PC-9 (cell line): ENCODE measurements at regions not wholly inside any gene's neighbourhood (a gene's known extent, or its start where the extent isn't known, plus 50 kb on each side); places are given as distances from the start of the nearest gene placed in this dataset.

Experiments used
- BruUV-seq: library from RNA; stranded (reverse); fragments of 400-500 nt; replicated peaks from 2 replicates; lab custom pipeline; 2021; lab: Mats Ljungman, UMichigan
- CTCF ChIA-PET: fragments of 300-600 bp; sonication (Branson Sonifier 250); formaldehyde crosslinking; loops from one replicate; lab custom pipeline; 2022; ENCODE audit warnings: antibody characterized with exemption; lab: Charles Lee
- POLR2A ChIA-PET: fragments of 300-600 bp; sonication (Branson Sonifier 250); formaldehyde crosslinking; loops from one replicate; lab custom pipeline; 2022; ENCODE audit warnings: antibody characterized with exemption; ENCODE audit not compliant: unreplicated experiment; lab: Charles Lee
- DNase-seq, 2 experiments: peaks; one replicate each; pipeline versions ENCODE4 v3.0.0 to v3.0.0-alpha.2; 2015 to 2022; ENCODE audit warnings: mixed read lengths in 1 of 2
- H2AFZ ChIP-seq: fragments of 200-600 bp; sonication (generic); 2 replicates; pipeline ENCODE4 v1.8.1; 2017; ENCODE audit warnings: antibody characterized with exemption
- H3F3A ChIP-seq: fragments of 200-600 bp; sonication (generic); 2 replicates; pipeline ENCODE4 v1.8.1; 2017; ENCODE audit warnings: antibody characterized with exemption, mild to moderate bottlenecking, low read depth; ENCODE audit not compliant: insufficient read depth
- H3K27ac ChIP-seq: fragments of 200-600 bp; sonication (generic); 2 replicates; pipeline ENCODE4 v1.6.1; 2016; ENCODE audit warnings: mixed run types
- H3K27me3 ChIP-seq: fragments of 200-600 bp; sonication (generic); 2 replicates; pipeline ENCODE4 v1.6.1; 2016; ENCODE audit warnings: low read depth, mixed run types; ENCODE audit not compliant: insufficient read depth
- H3K36me3 ChIP-seq: fragments of 200-600 bp; sonication (generic); 2 replicates; pipeline ENCODE4 v1.6.1; 2016; ENCODE audit warnings: low read depth, mixed run types
- H3K4me1 ChIP-seq: fragments of 200-600 bp; sonication (generic); replicated peaks from 2 replicates; pipeline ENCODE4 v1.6.1; 2016; ENCODE audit warnings: mixed run types; ENCODE audit not compliant: insufficient read depth
- H3K4me2 ChIP-seq: fragments of 200-600 bp; sonication (generic); 2 replicates; pipeline ENCODE4 v1.6.1; 2017; ENCODE audit warnings: mixed run types
- H3K4me3 ChIP-seq: fragments of 200-600 bp; sonication (generic); 2 replicates; pipeline ENCODE4 v1.6.1; 2016; ENCODE audit warnings: mixed run types
- H3K79me2 ChIP-seq: fragments of 200-600 bp; sonication (generic); 2 replicates; pipeline ENCODE4 v1.6.1; 2017; ENCODE audit warnings: low read depth, mixed run types
- H3K9me2 ChIP-seq: fragments of 200-600 bp; sonication (generic); 2 replicates; pipeline ENCODE4 v1.8.1; 2017; ENCODE audit warnings: mild to moderate bottlenecking; ENCODE audit not compliant: insufficient read depth
- H3K9me3 ChIP-seq: fragments of 200-600 bp; sonication (generic); 2 replicates; pipeline ENCODE4 v1.8.1; 2016; ENCODE audit warnings: low read depth; ENCODE audit not compliant: insufficient read depth
- H4K20me1 ChIP-seq: fragments of 200-600 bp; sonication (generic); 2 replicates; pipeline ENCODE4 v1.8.1; 2017; ENCODE audit not compliant: insufficient read depth
- EZH2 ChIP-seq: fragments of 200-600 bp; sonication (generic); IDR thresholded peaks from 2 replicates; pipeline ENCODE4 v1.8.0; 2017; ENCODE audit warnings: antibody characterized with exemption, low read depth
- intact Hi-C: fragments of 100-400 bp; cut with micrococcal nuclease; formaldehyde crosslinking; loops from one replicate; pipeline ENCODE4 v1.10.0; 2022; ENCODE audit not compliant: unreplicated experiment
- TF ChIP-seq, protein P1 (sequence below): fragments of 200-600 bp; sonication (generic); conservative IDR thresholded peaks from 2 replicates; pipeline ENCODE4 v1.6.1; 2017; ENCODE audit warnings: mixed run types, antibody characterized with exemption, mild to moderate bottlenecking, moderate library complexity

DNA sequence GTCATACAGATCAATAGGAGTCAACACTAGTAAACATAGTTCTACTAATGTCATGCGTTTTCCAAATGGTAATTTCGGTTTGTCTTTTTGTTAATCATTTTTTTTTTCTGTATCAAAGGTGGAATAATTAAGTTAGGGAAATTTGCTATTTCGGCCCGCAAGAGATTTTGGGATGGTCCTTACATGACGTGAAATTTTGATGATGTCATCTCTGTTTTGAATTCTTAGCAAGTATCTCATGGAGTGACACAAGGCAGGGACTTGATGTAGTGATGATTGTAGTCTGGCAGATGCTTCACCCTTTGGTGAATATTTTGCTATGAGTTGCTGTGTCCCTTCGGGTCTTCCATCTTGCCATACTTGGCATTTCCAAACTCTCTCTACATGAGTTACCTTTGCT is 608.0 kb downstream of the BCKDHB start:
- Histone ChIP-seq H3K4me1 (no peaks in the 10 kb centered on the region), H3K9me3 (no peaks in the 10 kb centered on the region), H3K27me3 (no peaks in the 10 kb centered on the region), H3K4me3 (no peak overlapping the region), H3K4me2 (no peak overlapping the region), H3F3A (no peaks in the 10 kb centered on the region), H3K36me3 (no peaks in the 10 kb centered on the region), H3K9me2 (no peaks in the 10 kb centered on the region; the same call in 1 of the 2 replicates), H3K79me2 (no peaks in the 10 kb centered on the region), H4K20me1 (no peaks in the 10 kb centered on the region), H3K27ac (no peak overlapping the region), H2AFZ (no peak overlapping the region)
- no TSS peak for BruUV-seq
- DNase-seq = no peak
- intact Hi-C loops = no loop called here
- TF ChIP-seq, protein P1, sequence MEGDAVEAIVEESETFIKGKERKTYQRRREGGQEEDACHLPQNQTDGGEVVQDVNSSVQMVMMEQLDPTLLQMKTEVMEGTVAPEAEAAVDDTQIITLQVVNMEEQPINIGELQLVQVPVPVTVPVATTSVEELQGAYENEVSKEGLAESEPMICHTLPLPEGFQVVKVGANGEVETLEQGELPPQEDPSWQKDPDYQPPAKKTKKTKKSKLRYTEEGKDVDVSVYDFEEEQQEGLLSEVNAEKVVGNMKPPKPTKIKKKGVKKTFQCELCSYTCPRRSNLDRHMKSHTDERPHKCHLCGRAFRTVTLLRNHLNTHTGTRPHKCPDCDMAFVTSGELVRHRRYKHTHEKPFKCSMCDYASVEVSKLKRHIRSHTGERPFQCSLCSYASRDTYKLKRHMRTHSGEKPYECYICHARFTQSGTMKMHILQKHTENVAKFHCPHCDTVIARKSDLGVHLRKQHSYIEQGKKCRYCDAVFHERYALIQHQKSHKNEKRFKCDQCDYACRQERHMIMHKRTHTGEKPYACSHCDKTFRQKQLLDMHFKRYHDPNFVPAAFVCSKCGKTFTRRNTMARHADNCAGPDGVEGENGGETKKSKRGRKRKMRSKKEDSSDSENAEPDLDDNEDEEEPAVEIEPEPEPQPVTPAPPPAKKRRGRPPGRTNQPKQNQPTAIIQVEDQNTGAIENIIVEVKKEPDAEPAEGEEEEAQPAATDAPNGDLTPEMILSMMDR = no peak
- no peak for TF ChIP-seq EZH2
- CTCF ChIA-PET = no interaction called here
- POLR2A ChIA-PET = no interaction called here

- ChIA-PET POLR2A (no interaction called here), CTCF (no interaction called here)
- Histone ChIP-seq H3K79me2 (no peaks in the 10 kb centered on the region), H3K27ac (no peak overlapping the region), H2AFZ (no peak overlapping the region), H3K9me3 (no peaks in the 10 kb centered on the region), H3F3A (no peaks in the 10 kb centered on the region), H3K9me2 (no peaks in the 10 kb centered on the region), H4K20me1 (no peaks in the 10 kb centered on the region), H3K4me2 (no peak overlapping the region), H3K27me3 (no peaks in the 10 kb centered on the region), H3K4me3 (no peak overlapping the region), H3K36me3 (no peaks in the 10 kb centered on the region), H3K4me1 (no peaks in the 10 kb centered on the region)
- TF ChIP-seq, protein P1 = no peak
- no peak for TF ChIP-seq EZH2
- intact Hi-C loops = no loop called here
- no peak for DNase-seq
- no TSS peak for BruUV-seq
These were observed 592.0 kb downstream of the BCKDHB start for GRCh38 chr6:80698459-80698858.

- BruUV-seq = no TSS peak
- H3K4me1 ChIP-seq = no peaks in the 10 kb centered on the region
- H4K20me1 ChIP-seq = no peaks in the 10 kb centered on the region
- H3K4me3 ChIP-seq = no peak overlapping the region
- TF ChIP-seq EZH2 = no peak
- TF ChIP-seq, protein P1 = no peak
- no peak overlapping the region for H2AFZ ChIP-seq
- H3K4me2 ChIP-seq = no peak overlapping the region
- no peaks in the 10 kb centered on the region for H3K9me3 ChIP-seq
- no peaks in the 10 kb centered on the region for H3K9me2 ChIP-seq
- intact Hi-C loops = no loop called here
- ChIA-PET POLR2A (no interaction called here), CTCF (no interaction called here)
- no peaks in the 10 kb centered on the region for H3K36me3 ChIP-seq
- H3K27ac ChIP-seq = no peak overlapping the region
- H3F3A ChIP-seq = no peaks in the 10 kb centered on the region
- no peak for DNase-seq
- no peaks in the 10 kb centered on the region for H3K79me2 ChIP-seq
- H3K27me3 ChIP-seq = no peaks in the 10 kb centered on the region
These were observed 589.8 kb downstream of the BCKDHB start for GRCh38 chr6:80696268-80696667.
